Tibial nerve (tissue), 4 donors: ENCODE measurements at regions not wholly inside any gene's neighbourhood (a gene's known extent, or its start where the extent isn't known, plus 50 kb on each side); places are given as distances from the start of the nearest gene placed in this dataset.

Experiments used
- DNase-seq, 2 donors: peaks; one replicate each; pipeline ENCODE4 v3.0.0-alpha.2; 2019; ENCODE audit warnings: low spot score in 2 of 2
- H3K27ac ChIP-seq, 4 donors: fragments of 200-600 bp; sonication (generic) in 3 of 4; one replicate each; pipeline ENCODE4 v1.5.1; 2017 to 2019; ENCODE audit warnings: mild to moderate bottlenecking in 1 of 4
- H3K27me3 ChIP-seq, 2 donors: fragments of 200-600 bp; sonication (generic) in 1 of 2; one replicate each; pipeline versions ENCODE4 v1.5.1 to v1.6.0; 2017 to 2019
- H3K36me3 ChIP-seq, 3 donors: fragments of 200-600 bp; sonication (generic); one replicate each; pipeline ENCODE4 v1.5.1; 2018 to 2019
- H3K4me1 ChIP-seq, 4 donors: fragments of 200-600 bp; sonication (generic) in 3 of 4; one replicate each; pipeline ENCODE4 v1.5.1; 2017 to 2019
- H3K4me3 ChIP-seq, 4 donors: fragments of 200-600 bp; sonication (generic) in 3 of 4; one replicate each; pipeline ENCODE4 v1.5.1; 2017 to 2019; ENCODE audit warnings: mild to moderate bottlenecking in 1 of 4, moderate library complexity in 1 of 4
- H3K9me3 ChIP-seq, 4 donors: fragments of 200-600 bp; sonication (generic) in 3 of 4; one replicate each; pipeline ENCODE4 v1.5.1; 2017 to 2019
- CTCF ChIP-seq, 5 experiments: fragments of 200-600 bp in 3 of 5; fragments of 450-650 bp in 2 of 5; sonication (generic) in 3 of 5; IDR thresholded peaks; one replicate each; pipeline ENCODE4 v1.5.1; 2016 to 2019; ENCODE audit warnings: antibody characterized with exemption in 5 of 5, mild to moderate bottlenecking in 3 of 5, moderate library complexity in 2 of 5
- EP300 ChIP-seq, 2 donors: sonication (generic); formaldehyde crosslinking; IDR thresholded peaks; one replicate each; pipeline ENCODE4 v1.6.1; 2017; ENCODE audit warnings: antibody characterized with exemption in 2 of 2, mild to moderate bottlenecking in 1 of 2
- POLR2A ChIP-seq, 2 donors: fragments of 450-650 bp; IDR thresholded peaks; one replicate each; pipeline ENCODE4 v1.6.1; 2017; ENCODE audit warnings: antibody characterized with exemption in 2 of 2, mild to moderate bottlenecking in 2 of 2, moderate library complexity in 2 of 2
- WGBS, 2 donors: methylation state at CpG; one replicate each; pipeline ENCODE4 v1.1.5; 2018; 5-methylcytosine and 5-hydroxymethylcytosine counted together

- Histone ChIP-seq H3K9me3 (peaks cover 0 to 8% (median 0%) of the 10 kb centered on the region in 4 donors), H3K27me3 (no peaks in the 10 kb centered on the region), H3K36me3 (no peaks in the 10 kb centered on the region), H3K4me1 (no peaks in the 10 kb centered on the region), H3K4me3 (no peak overlapping the region), H3K27ac (no peak overlapping the region)
- no peak for DNase-seq
- TF ChIP-seq EP300 (IDR thresholded peaks at IDR 0.05) (no peak), POLR2A (IDR thresholded peaks at IDR 0.05) (no peak), CTCF (IDR thresholded peaks at IDR 0.05) (no peak)
- 84 to 98% methylated on average over 3 of the region's 5 CpGs for WGBS, 2 donors
Observed at GRCh38 chr4:126843492-126844067, 789.2 kb upstream of the INTU start.

GRCh38 chr4:126850286-126850685, 782.5 kb upstream of the INTU start:
- TF ChIP-seq POLR2A (IDR thresholded peaks at IDR 0.05) (no peak), CTCF (IDR thresholded peaks at IDR 0.05) (no peak), EP300 (IDR thresholded peaks at IDR 0.05) (no peak)
- no peak for DNase-seq
- no peak overlapping the region for H3K27ac ChIP-seq
- WGBS, 2 donors, result 67 to 77% methylated on average over 1 of the region's 1 CpG
- H3K36me3 ChIP-seq, result no peaks in the 10 kb centered on the region
- H3K27me3 ChIP-seq, result no peaks in the 10 kb centered on the region
- H3K4me3 ChIP-seq, result no peak overlapping the region
- H3K9me3 ChIP-seq, result no peaks in the 10 kb centered on the region
- no peaks in the 10 kb centered on the region for H3K4me1 ChIP-seq

GRCh38 chr4:126851391-126851790, 781.4 kb upstream of the INTU start:
- H3K4me1 ChIP-seq, result no peaks in the 10 kb centered on the region
- DNase-seq, result no peak
- no peak for TF ChIP-seq POLR2A (IDR thresholded peaks at IDR 0.05)
- no peak for TF ChIP-seq EP300 (IDR thresholded peaks at IDR 0.05)
- TF ChIP-seq CTCF (IDR thresholded peaks at IDR 0.05), result no peak
- no peaks in the 10 kb centered on the region for H3K9me3 ChIP-seq
- H3K4me3 ChIP-seq, result no peak overlapping the region
- H3K36me3 ChIP-seq, result no peaks in the 10 kb centered on the region
- no peak overlapping the region for H3K27ac ChIP-seq
- H3K27me3 ChIP-seq, result no peaks in the 10 kb centered on the region
- 69 to 76% methylated on average over 1 of the region's 1 CpG for WGBS, 2 donors

GRCh38 chr4:126853715-126854114, 779.0 kb upstream of the INTU start:
- Histone ChIP-seq H3K9me3 (no peaks in the 10 kb centered on the region), H3K36me3 (no peaks in the 10 kb centered on the region), H3K4me3 (no peak overlapping the region), H3K4me1 (no peaks in the 10 kb centered on the region), H3K27ac (no peak overlapping the region), H3K27me3 (no peaks in the 10 kb centered on the region)
- TF ChIP-seq POLR2A (IDR thresholded peaks at IDR 0.05) (no peak), EP300 (IDR thresholded peaks at IDR 0.05) (no peak), CTCF (IDR thresholded peaks at IDR 0.05) (no peak)
- DNase-seq, result no peak

- Histone ChIP-seq H3K9me3 (peaks cover 0 to 6% (median 0%) of the 10 kb centered on the region in 4 donors), H3K4me3 (no peak overlapping the region), H3K27me3 (no peaks in the 10 kb centered on the region), H3K27ac (no peak overlapping the region), H3K36me3 (no peaks in the 10 kb centered on the region), H3K4me1 (no peaks in the 10 kb centered on the region)
- 83 to 85% methylated on average over 3 of the region's 3 CpGs for WGBS, 2 donors
- DNase-seq, result no peak
- TF ChIP-seq EP300 (IDR thresholded peaks at IDR 0.05) (no peak), CTCF (IDR thresholded peaks at IDR 0.05) (no peak), POLR2A (IDR thresholded peaks at IDR 0.05) (no peak)
Observed at GRCh38 chr4:126856906-126857305, 775.9 kb upstream of the INTU start.
